ENCODE measurements at regions not wholly inside any gene's neighbourhood (a gene's known extent, or its start where the extent isn't known, plus 50 kb on each side); places are given as distances from the start of the nearest gene placed in this dataset.

- TF ChIP-seq CTCF (IDR thresholded peaks at IDR 0.05 in 2 of 3, conservative IDR thresholded peaks at IDR 0.05 in 1 of 3; ENCODE audit: borderline replicate concordance in 1 of 3, insufficient read depth in 1 of 3, low read depth in 2 of 3, low read length in 2 of 3) (no peak), POLR2A (IDR thresholded peaks at IDR 0.05; ENCODE audit: borderline replicate concordance, extremely low read depth, insufficient read depth, insufficient read length) (no peak), EZH2phosphoT487 (IDR thresholded peaks at IDR 0.05; ENCODE audit: borderline replicate concordance) (no peak), SIN3A (IDR thresholded peaks at IDR 0.05; ENCODE audit: low read depth) (no peak), EZH2 (IDR thresholded peaks at IDR 0.05) (no peak), ATF3 (IDR thresholded peaks at IDR 0.05) (no peak), CEBPB (IDR thresholded peaks at IDR 0.05; ENCODE audit: low read depth) (no peak), SP1 (IDR thresholded peaks at IDR 0.05; ENCODE audit: low read depth) (no peak), RAD21 (IDR thresholded peaks at IDR 0.05; ENCODE audit: low read depth) (no peak), POLR2AphosphoS5 (IDR thresholded peaks at IDR 0.05; ENCODE audit: low read depth, low read length) (no peak), CBX3 (IDR thresholded peaks at IDR 0.05; ENCODE audit: low read depth) (no peak), ZFX (IDR thresholded peaks at IDR 0.05) (no peak), REST (IDR thresholded peaks at IDR 0.05; ENCODE audit: low read depth) (no peak), YY1 (IDR thresholded peaks at IDR 0.05; ENCODE audit: extremely low read depth, insufficient replicate concordance, low read depth, low read length) (no peak)
Observed at GRCh38 chr1:184870319-184870718, 104.0 kb downstream of the NIBAN1 start.
